8988T (cell line): ENCODE measurements at regions not wholly inside any gene's neighbourhood (a gene's known extent, or its start where the extent isn't known, plus 50 kb on each side); places are given as distances from the start of the nearest gene placed in this dataset.
"Not testable (repeated sequence)": the region's sequence is repeated elsewhere in the genome, so short reads cannot be mapped to it uniquely, and the experiment has no call there.

Source experiments
- DNase-seq: peaks from one replicate; pipeline ENCODE4 v3.0.0; 2011

GRCh38 chr3:159668461-159668860 is 320.2 kb upstream of the IL12A start:
- DNase-seq: no peak

- no peak for DNase-seq
These were observed 319.6 kb upstream of the IL12A start for GRCh38 chr3:159668990-159669476.

GRCh38 chr3:159669766-159670165 is 318.9 kb upstream of the IL12A start:
- DNase-seq: no peak

GRCh38 chr3:159672728-159673688 is 315.6 kb upstream of the IL12A start:
- DNase-seq: no peak

- no peak for DNase-seq
These were observed 314.1 kb upstream of the IL12A start for GRCh38 chr3:159674583-159674982.

- no peak for DNase-seq
These were observed 313.4 kb upstream of the IL12A start for GRCh38 chr3:159675285-159675684.

- DNase-seq: no peak
These were observed 308.7 kb upstream of the IL12A start for GRCh38 chr3:159679900-159680299.

GRCh38 chr3:159681717-159682116 is 306.9 kb upstream of the IL12A start:
- DNase-seq: not testable (repeated sequence)

GRCh38 chr3:159685801-159686200 is 302.8 kb upstream of the IL12A start:
- DNase-seq: no peak

- no peak for DNase-seq
These were observed 295.4 kb upstream of the IL12A start for GRCh38 chr3:159693226-159693625.

GRCh38 chr3:159711560-159712333 is 276.9 kb upstream of the IL12A start:
- DNase-seq: no peak

- no peak for DNase-seq
These were observed 267.3 kb upstream of the IL12A start for GRCh38 chr3:159721324-159721723.

GRCh38 chr3:159723295-159723694 is 265.3 kb upstream of the IL12A start:
- no peak for DNase-seq

GRCh38 chr3:159724627-159725026 is 264.0 kb upstream of the IL12A start:
- DNase-seq: no peak

- no peak for DNase-seq
These were observed 262.2 kb upstream of the IL12A start for GRCh38 chr3:159726231-159726964.

- DNase-seq: no peak
These were observed 261.1 kb upstream of the IL12A start for GRCh38 chr3:159727506-159727905.

GRCh38 chr3:159731254-159731653 is 257.4 kb upstream of the IL12A start:
- DNase-seq: no peak

GRCh38 chr3:159732172-159733111 is 256.2 kb upstream of the IL12A start:
- DNase-seq: no peak

GRCh38 chr3:159733194-159733860 is 255.3 kb upstream of the IL12A start:
- no peak for DNase-seq

- no peak for DNase-seq
These were observed 254.0 kb upstream of the IL12A start for GRCh38 chr3:159734681-159735080.

GRCh38 chr3:159739166-159739565 is 249.5 kb upstream of the IL12A start:
- no peak for DNase-seq
